HTR-8/SVneo (cell line): ENCODE measurements at regions not wholly inside any gene's neighbourhood (a gene's known extent, or its start where the extent isn't known, plus 50 kb on each side); places are given as distances from the start of the nearest gene placed in this dataset.
"Not testable (repeated sequence)": the region's sequence is repeated elsewhere in the genome, so short reads cannot be mapped to it uniquely, and the experiment has no call there.

Source experiments
- DNase-seq: peaks from one replicate; pipeline ENCODE4 v3.0.0; 2011; ENCODE audit warnings: low spot score, mixed read lengths; ENCODE audit not compliant: insufficient read length
- FAIRE-seq: peaks from 2 replicates; lab custom pipeline; 2011; peaks lifted over from hg19 to GRCh38; lab: Jason Lieb, UNC

DNA sequence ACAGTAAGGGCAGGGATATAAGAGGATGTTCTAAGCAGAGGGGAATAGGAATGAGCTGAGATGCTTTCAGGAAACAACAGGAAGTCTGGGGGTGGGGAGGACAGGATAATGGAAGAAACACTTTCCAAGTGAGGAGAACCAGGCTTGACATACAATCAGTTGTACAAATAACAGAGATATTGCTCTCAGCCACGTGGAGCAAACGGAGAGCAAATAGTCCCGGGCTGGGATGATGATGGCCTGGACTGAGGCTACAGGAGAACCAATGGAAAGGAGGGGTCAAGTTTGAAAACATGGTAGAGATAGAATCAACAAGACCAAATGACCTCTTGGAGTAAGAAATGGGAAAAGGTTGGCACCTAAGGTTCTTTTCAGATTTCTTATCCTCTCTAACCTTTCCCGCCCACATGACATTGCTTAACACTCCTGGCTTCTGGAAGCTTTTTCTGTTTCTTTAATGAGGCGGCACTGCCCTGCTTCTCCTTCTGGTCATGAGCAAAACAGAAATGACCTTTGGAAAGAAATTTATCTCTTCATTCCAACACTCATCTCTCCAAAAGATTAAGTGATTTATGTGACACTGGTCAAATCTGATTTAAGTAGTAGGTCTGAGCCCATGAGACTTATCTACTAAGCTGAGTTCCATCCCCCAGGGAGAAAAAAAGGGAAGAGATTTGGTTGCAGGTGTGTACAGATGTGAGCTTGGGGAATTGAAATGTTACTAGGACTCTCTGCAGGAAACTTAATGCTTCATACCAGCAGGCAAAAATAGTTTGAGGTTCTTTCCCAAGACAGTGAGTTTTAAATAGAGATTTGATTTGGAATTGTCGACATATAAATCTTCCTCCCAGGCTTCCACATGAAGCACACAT is 442.9 kb upstream of the HNRNPA3 start:
- DNase-seq (no peak), FAIRE-seq (no peak)

DNA sequence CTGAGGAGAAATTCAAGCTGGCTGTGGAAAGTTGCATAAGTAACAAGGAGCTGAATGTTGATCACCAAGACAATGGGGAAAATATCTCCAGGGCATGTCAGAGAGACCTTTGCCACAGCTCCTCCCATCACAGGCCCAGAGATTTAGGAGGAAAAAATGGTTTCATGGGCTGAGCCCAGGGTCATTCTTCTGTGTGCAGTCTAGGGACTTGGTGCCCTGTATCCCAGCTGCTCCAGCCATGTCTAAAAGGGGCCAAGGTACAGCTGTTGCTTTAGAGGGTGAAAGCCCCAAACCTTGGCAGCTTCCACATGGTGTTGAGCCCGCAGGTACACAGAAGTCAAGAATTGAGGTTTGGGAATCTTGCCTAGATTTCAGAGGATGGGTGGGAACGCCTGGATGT is 439.8 kb upstream of the HNRNPA3 start:
- FAIRE-seq (no peak), DNase-seq (no peak)

- DNase-seq = no peak
- no peak for FAIRE-seq
Observed at GRCh38 chr2:176774766-176775451, 437.7 kb upstream of the HNRNPA3 start.

- no peak for DNase-seq
- FAIRE-seq = no peak
Observed at GRCh38 chr2:176777262-176777661, 435.3 kb upstream of the HNRNPA3 start.

GRCh38 chr2:176779917-176780316 is 432.7 kb upstream of the HNRNPA3 start:
- DNase-seq = no peak
- no peak for FAIRE-seq

DNA sequence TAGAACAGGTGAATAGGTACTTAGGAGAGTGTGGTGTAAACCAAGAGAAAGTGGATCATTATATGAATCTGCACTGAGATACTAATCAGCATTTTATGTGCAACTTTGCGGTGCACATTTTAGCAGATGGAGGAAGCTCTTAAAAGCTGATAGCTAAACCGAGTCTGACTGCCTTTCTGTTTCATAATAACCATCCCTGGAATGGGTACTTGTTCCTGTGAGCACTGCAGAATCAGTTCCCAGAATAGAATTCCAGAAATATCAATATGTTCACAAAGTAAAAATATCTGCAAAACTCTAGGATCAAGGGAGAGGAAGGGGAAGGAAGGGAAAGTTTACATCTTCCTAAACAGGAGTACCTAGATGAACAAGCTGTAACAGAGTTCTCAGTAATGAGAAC is 432.2 kb upstream of the HNRNPA3 start:
- no peak for DNase-seq
- FAIRE-seq = no peak

GRCh38 chr2:176781570-176782217 is 430.9 kb upstream of the HNRNPA3 start:
- FAIRE-seq = no peak
- no peak for DNase-seq

GRCh38 chr2:176784633-176785200 is 427.9 kb upstream of the HNRNPA3 start:
- DNase-seq (no peak), FAIRE-seq (no peak)

- FAIRE-seq (no peak), DNase-seq (no peak)
Observed at GRCh38 chr2:176789751-176790150, 422.8 kb upstream of the HNRNPA3 start.

GRCh38 chr2:176790468-176790867 is 422.1 kb upstream of the HNRNPA3 start:
- no peak for DNase-seq
- FAIRE-seq = no peak

DNA sequence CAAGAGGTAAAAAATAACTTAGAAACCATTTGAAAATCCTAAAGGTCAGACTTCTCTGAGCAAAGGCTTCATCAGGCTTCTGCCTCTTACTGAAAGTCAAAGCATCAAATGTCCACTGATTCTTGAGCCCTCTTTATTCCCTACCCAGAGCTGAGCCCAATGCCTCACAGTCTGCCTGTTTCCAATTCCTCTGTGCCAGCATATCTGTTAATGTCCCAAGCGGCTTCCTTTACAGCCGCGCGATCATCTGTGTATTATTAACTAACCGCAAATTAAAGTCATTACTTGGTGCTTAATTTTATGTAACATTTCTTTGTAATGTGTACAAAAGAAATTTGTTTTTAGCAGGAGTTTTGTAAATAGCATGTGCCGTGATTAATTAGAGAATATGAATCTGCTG is 418.8 kb upstream of the HNRNPA3 start:
- no peak for DNase-seq

DNA sequence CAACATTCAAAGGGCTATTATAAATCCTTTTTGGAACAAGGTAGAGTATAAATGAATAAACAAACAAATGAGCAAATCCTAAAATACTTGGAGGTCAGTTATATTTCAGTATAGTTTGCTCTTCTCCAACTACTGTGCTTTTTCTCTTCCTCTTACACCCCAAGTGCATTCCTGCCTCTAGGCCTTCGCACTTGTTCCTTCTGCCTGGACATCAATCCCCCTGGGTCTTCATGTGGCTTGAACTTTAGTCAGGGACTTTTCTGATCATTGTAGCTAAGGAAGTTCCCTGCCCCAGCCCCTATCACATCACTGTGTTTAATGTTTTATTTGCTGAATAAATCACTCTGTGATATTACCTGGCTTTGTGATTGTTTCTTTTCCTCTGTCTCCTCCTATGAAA is 418.2 kb upstream of the HNRNPA3 start:
- FAIRE-seq = no peak
- DNase-seq = no peak

More for the DNA sequence above, 418.8 kb upstream of the HNRNPA3 start:
- no peak for FAIRE-seq

- DNase-seq (no peak), FAIRE-seq (no peak)
Observed at GRCh38 chr2:176795823-176796222, 416.8 kb upstream of the HNRNPA3 start.

DNA sequence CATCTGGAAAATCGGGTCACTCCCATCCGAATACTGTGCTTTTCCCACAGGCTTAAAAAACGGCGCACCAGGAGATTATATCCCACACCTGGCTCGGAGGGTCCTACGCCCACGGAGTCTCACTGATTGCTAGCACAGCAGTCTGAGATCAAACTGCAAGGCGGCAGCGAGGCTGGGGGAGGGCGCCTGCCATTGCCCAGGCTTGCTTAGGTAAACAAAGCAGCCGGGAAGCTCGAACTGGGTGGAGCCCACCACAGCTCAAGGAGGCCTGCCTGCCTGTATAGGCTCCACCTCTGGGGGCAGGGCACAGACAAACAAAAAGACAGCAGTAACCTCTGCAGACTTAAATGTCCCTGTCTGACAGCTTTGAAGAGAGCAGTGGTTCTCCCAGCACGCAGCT is 415.9 kb upstream of the HNRNPA3 start:
- FAIRE-seq, DNase-seq: not testable (repeated sequence)

GRCh38 chr2:176804392-176804791 is 408.2 kb upstream of the HNRNPA3 start:
- no peak for FAIRE-seq
- DNase-seq = no peak

- DNase-seq (no peak), FAIRE-seq (no peak)
Observed at GRCh38 chr2:176805345-176805744, 407.2 kb upstream of the HNRNPA3 start.

DNA sequence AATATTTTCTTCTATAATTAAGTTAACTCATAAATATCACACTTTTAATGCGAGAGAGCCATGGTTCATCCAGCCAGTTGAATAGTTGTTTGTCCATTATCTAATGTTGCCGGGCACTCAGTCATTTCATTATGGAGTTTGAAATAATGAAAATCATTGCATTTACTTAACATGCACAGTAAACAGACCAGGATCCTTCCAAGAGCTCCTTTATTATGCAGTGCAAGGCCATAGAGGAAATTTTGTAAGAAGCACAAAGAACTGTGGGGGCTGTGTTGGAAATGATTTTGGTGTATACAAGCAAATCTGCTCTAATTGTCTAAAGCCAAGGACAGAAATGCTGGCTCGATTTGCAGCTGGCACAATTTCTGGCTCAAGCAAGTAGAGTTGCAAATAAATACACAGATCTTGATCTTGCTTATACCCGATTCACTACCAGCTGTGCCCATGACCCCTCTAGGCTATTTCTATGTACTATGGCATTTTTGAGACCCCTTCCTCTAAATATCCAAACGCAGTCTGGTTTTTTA is 400.3 kb upstream of the HNRNPA3 start:
- no peak for DNase-seq
- no peak for FAIRE-seq

GRCh38 chr2:176813156-176813555 is 399.4 kb upstream of the HNRNPA3 start:
- no peak for FAIRE-seq
- no peak for DNase-seq

DNA sequence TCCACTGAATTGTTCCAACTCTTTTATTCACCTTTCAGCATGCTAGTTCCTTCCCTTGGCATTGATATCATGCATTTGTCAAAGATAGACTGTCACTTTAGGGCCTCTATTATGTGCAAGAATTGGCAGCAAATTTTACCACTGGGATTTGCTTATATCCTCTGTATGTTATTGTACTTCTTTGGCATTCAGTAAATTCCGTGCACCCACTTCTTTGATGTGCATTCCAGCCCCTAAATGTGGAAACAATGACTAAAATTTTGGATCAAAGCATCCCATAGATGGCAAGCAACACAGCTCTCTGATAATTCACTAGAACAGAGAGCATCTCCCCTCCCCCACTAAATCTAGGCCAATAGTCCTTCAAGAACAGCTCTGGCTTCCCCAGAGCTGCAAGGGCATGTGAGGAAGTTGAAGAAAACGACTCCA is 399.0 kb upstream of the HNRNPA3 start:
- FAIRE-seq (no peak), DNase-seq (no peak)

DNA sequence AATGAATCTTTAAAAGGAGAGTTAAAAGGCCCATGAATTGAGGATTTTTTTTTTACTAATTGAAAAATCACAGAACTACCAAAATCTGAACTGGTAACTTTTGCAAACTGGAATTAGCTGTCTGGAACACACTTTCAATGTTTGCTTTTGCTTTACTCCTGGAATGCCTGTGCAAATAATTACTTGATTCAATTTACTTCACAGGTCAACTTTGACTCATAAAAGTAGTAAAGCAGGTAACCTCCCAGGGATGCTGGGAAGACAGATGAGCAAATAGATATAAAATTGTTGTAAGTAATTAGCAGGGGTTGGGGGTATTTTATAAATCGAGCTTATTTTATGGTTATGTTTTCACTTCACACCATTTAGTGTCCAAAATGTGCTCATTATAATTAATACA is 398.3 kb upstream of the HNRNPA3 start:
- DNase-seq (no peak), FAIRE-seq (no peak)
